OCI-LY1 (cell line): ENCODE measurements at regions not wholly inside any gene's neighbourhood (a gene's known extent, or its start where the extent isn't known, plus 50 kb on each side); places are given as distances from the start of the nearest gene placed in this dataset.

Experiments used
- EZH2 ChIP-seq: fragments of 200-600 bp; sonication (generic), shearing (Covaris generic); IDR thresholded peaks from 2 replicates; pipeline ENCODE4 v1.8.0; 2017; ENCODE audit warnings: borderline replicate concordance, mixed run types, mild to moderate bottlenecking, antibody characterized with exemption, low read length, moderate library complexity, mixed read lengths
- TF ChIP-seq, protein P1 (sequence below): fragments of 200-600 bp; sonication (generic), shearing (Covaris generic); IDR thresholded peaks from 2 replicates; pipeline ENCODE4 v1.5.1; 2017; ENCODE audit warnings: mild to moderate bottlenecking, antibody characterized with exemption, low read length, moderate library complexity, mixed read lengths

DNA sequence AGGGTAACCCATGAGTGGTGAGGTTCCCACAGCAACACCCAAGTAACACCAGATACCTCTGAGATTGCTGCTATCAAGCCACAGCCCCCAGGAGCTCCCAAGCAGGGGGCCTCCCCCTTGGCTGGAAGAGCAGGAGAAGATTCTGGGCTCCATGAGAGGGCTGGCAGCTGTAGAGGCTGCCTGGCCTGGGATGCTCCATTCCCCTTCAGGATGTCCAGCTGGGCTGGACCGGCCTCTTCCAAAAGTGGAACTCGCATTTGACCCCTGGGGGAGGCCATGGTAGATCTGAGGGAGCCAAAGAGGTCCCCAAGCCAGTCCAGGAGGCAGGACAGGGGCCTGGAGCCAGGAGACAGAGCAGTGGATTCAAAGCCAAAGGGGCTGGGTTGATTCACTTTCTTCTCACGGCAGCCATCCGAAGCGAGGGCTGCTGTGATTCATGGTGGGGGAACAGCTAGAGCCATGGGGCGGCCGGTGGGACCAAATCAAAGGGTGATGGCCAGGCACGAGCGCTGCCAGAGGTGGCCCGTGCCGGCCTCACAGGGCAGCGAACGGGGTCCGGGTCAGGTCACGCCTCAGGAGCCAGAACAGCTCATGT is 95.3 kb upstream of the ID2 start:
- TF ChIP-seq, protein P1, sequence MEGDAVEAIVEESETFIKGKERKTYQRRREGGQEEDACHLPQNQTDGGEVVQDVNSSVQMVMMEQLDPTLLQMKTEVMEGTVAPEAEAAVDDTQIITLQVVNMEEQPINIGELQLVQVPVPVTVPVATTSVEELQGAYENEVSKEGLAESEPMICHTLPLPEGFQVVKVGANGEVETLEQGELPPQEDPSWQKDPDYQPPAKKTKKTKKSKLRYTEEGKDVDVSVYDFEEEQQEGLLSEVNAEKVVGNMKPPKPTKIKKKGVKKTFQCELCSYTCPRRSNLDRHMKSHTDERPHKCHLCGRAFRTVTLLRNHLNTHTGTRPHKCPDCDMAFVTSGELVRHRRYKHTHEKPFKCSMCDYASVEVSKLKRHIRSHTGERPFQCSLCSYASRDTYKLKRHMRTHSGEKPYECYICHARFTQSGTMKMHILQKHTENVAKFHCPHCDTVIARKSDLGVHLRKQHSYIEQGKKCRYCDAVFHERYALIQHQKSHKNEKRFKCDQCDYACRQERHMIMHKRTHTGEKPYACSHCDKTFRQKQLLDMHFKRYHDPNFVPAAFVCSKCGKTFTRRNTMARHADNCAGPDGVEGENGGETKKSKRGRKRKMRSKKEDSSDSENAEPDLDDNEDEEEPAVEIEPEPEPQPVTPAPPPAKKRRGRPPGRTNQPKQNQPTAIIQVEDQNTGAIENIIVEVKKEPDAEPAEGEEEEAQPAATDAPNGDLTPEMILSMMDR: no peak
- TF ChIP-seq EZH2: no peak
